RWPE2 (cell line): ENCODE measurements at regions not wholly inside any gene's neighbourhood (a gene's known extent, or its start where the extent isn't known, plus 50 kb on each side); places are given as distances from the start of the nearest gene placed in this dataset.

Experiments
- ATAC-seq: fragments of 200-7000 bp; cut with Tn5 transposase; 3 replicates; pipeline ENCODE4 v1.9.1; 2021; ENCODE audit warnings: low read depth
- DNase-seq: peaks from one replicate; pipeline ENCODE4 v3.0.0-alpha.2; 2020; ENCODE audit warnings: low spot score
- H3K27ac ChIP-seq: fragments of 450-650 bp; 2 replicates; pipeline ENCODE4 v1.5.1; 2017; ENCODE audit warnings: mild to moderate bottlenecking; ENCODE audit not compliant: poor library complexity, severe bottlenecking
- H3K27me3 ChIP-seq: fragments of 250-450 bp; sonication (Bioruptor Pico); 2 replicates; pipeline ENCODE4 v1.5.1; 2021; ENCODE audit warnings: mild to moderate bottlenecking, moderate library complexity; ENCODE audit not compliant: insufficient read depth, poor library complexity, severe bottlenecking
- H3K36me3 ChIP-seq: fragments of 250-450 bp; sonication (Bioruptor Pico); 2 replicates; pipeline ENCODE4 v1.5.1; 2020; ENCODE audit warnings: low read depth, mild to moderate bottlenecking, moderate library complexity
- H3K4me1 ChIP-seq: fragments of 250-450 bp; sonication (Bioruptor Pico); 2 replicates; pipeline ENCODE4 v1.5.1; 2021; ENCODE audit warnings: mild to moderate bottlenecking, moderate library complexity; ENCODE audit not compliant: insufficient read depth, poor library complexity, severe bottlenecking
- H3K4me3 ChIP-seq: fragments of 250-450 bp; sonication (Bioruptor Pico); 2 replicates; pipeline ENCODE4 v1.5.1; 2021; ENCODE audit warnings: mild to moderate bottlenecking, moderate library complexity; ENCODE audit not compliant: severe bottlenecking
- H3K9me3 ChIP-seq: fragments of 250-450 bp; sonication (Bioruptor Pico); 2 replicates; pipeline ENCODE4 v1.5.1; 2021; ENCODE audit warnings: mild to moderate bottlenecking, moderate library complexity; ENCODE audit not compliant: severe bottlenecking
- TF ChIP-seq, protein P1 (sequence below): fragments of 450-650 bp; IDR thresholded peaks from one replicate; pipeline ENCODE4 v1.5.1; 2017; ENCODE audit warnings: mild to moderate bottlenecking, moderate library complexity; ENCODE audit not compliant: poor library complexity, severe bottlenecking

GRCh38 chr1:239711768-239712167 lies 325.4 kb downstream of the CHRM3 start:
- H3K4me1 ChIP-seq = no peaks in the 10 kb centered on the region
- no peaks in the 10 kb centered on the region for H3K36me3 ChIP-seq
- H3K9me3 ChIP-seq = no peaks in the 10 kb centered on the region
- H3K4me3 ChIP-seq = no peak overlapping the region
- H3K27me3 ChIP-seq = no peaks in the 10 kb centered on the region
- ATAC-seq = no peak
- TF ChIP-seq, protein P1, sequence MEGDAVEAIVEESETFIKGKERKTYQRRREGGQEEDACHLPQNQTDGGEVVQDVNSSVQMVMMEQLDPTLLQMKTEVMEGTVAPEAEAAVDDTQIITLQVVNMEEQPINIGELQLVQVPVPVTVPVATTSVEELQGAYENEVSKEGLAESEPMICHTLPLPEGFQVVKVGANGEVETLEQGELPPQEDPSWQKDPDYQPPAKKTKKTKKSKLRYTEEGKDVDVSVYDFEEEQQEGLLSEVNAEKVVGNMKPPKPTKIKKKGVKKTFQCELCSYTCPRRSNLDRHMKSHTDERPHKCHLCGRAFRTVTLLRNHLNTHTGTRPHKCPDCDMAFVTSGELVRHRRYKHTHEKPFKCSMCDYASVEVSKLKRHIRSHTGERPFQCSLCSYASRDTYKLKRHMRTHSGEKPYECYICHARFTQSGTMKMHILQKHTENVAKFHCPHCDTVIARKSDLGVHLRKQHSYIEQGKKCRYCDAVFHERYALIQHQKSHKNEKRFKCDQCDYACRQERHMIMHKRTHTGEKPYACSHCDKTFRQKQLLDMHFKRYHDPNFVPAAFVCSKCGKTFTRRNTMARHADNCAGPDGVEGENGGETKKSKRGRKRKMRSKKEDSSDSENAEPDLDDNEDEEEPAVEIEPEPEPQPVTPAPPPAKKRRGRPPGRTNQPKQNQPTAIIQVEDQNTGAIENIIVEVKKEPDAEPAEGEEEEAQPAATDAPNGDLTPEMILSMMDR = no peak
- H3K27ac ChIP-seq = no peak overlapping the region
- DNase-seq = no peak

DNA sequence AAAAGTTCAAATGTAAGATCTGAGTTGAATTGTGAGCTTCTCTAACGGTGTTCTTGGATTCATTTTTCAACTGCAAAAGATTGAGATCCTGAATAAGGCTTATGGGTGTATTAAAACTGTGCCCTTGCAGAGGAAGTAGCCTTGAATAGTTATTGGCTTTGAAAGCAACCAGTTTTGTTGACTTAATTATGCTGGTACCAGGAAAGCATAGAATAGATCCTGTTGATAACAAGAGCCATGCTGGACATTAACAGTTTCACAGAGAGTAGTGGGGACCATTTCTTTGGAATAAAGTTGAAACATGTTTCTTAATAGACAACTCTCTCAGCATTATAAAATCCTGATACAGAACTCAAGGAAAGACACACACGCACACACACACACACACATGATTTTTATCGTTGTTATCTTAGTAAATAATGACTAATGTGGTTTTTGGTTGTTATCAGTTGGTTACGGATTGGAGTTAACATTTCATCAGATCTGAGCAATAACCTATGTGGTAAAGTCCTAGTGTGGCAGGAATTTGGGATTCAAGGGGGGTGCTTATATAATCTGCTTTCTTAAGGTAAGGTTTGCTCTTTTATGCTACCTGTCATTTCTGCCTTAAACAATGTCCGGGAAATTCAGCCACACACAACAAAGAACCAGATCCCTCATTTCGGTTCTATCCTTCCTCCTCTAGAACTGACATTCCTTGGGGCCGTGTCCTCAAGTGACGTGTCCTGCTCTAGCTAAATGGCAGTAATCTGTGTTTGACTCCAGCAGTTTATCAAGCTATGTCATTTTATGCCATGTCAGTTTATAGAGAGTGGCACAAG lies 330.9 kb downstream of the CHRM3 start:
- Histone ChIP-seq H3K36me3 (no peaks in the 10 kb centered on the region), H3K27ac (no peak overlapping the region), H3K4me1 (no peaks in the 10 kb centered on the region), H3K4me3 (no peak overlapping the region), H3K27me3 (no peaks in the 10 kb centered on the region), H3K9me3 (no peaks in the 10 kb centered on the region)
- DNase-seq (no peak), ATAC-seq (no peak)
- TF ChIP-seq, protein P1 = no peak

DNA sequence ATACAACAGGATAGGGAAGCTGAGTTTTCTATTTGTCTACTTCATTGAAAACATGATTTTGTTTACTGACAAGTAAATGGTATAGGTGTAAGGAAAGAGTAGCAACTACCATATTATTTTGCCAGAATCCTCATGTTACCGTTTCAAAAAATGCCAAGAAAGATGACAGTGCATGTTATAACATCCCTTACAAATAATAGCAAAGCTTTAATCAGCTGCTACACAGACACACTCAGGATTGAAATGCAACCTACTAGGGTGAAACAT lies 331.5 kb downstream of the CHRM3 start:
- no peak for ATAC-seq
- H3K9me3 ChIP-seq = no peaks in the 10 kb centered on the region
- TF ChIP-seq, protein P1 = no peak
- no peak for DNase-seq
- no peaks in the 10 kb centered on the region for H3K36me3 ChIP-seq
- H3K4me3 ChIP-seq = no peak overlapping the region
- H3K27ac ChIP-seq = no peak overlapping the region
- H3K4me1 ChIP-seq = no peaks in the 10 kb centered on the region
- no peaks in the 10 kb centered on the region for H3K27me3 ChIP-seq

DNA sequence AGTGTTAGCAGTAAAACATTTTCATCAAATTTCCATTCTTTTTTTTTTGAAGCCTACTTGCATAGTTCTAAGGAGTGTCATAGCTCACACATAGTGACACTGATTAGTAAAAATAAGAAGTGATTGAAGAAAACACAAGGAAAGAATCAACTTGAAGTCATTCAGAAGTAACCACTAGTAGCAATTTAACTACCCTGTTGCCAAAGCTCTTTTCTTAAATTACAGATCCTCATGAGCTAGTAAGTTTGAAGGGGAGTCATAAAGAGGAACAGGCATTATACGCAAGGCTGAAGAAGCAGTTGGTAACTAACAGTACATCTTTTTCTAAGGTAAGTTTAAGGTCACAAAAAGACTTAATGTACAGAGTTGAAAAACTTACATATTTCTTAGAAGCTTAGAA lies 332.2 kb downstream of the CHRM3 start:
- Histone ChIP-seq H3K36me3 (no peaks in the 10 kb centered on the region), H3K27ac (no peak overlapping the region), H3K27me3 (no peaks in the 10 kb centered on the region), H3K9me3 (no peaks in the 10 kb centered on the region), H3K4me3 (no peak overlapping the region), H3K4me1 (no peaks in the 10 kb centered on the region)
- TF ChIP-seq, protein P1 = no peak
- DNase-seq = no peak
- ATAC-seq = no peak

- H3K36me3 ChIP-seq = no peaks in the 10 kb centered on the region
- no peaks in the 10 kb centered on the region for H3K27me3 ChIP-seq
- TF ChIP-seq, protein P1 = no peak
- H3K27ac ChIP-seq = no peak overlapping the region
- no peak overlapping the region for H3K4me3 ChIP-seq
- ATAC-seq (no peak), DNase-seq (no peak)
- H3K9me3 ChIP-seq = no peaks in the 10 kb centered on the region
- no peaks in the 10 kb centered on the region for H3K4me1 ChIP-seq
These were observed 332.7 kb downstream of the CHRM3 start for GRCh38 chr1:239718997-239719628.
